Uterus (tissue), 3 donors: ENCODE measurements at regions not wholly inside any gene's neighbourhood (a gene's known extent, or its start where the extent isn't known, plus 50 kb on each side); places are given as distances from the start of the nearest gene placed in this dataset.

Source experiments
- DNase-seq, 2 donors: peaks; one replicate each; pipeline ENCODE4 v3.0.0-alpha.2; 2019 to 2020
- H3K27ac ChIP-seq, 2 donors: fragments of 200-600 bp; sonication (generic); 1 replicate in 1 of 2; 2 replicates in 1 of 2; pipeline ENCODE4 v1.5.1; 2016 to 2018
- H3K27me3 ChIP-seq, 2 donors: fragments of 200-600 bp; sonication (generic); one replicate each; pipeline ENCODE4 v1.5.1; 2018 to 2019; ENCODE audit warnings: control low read depth in 1 of 2
- H3K36me3 ChIP-seq, 2 donors: fragments of 200-600 bp; sonication (generic); one replicate each; pipeline ENCODE4 v1.5.1; 2019; ENCODE audit warnings: control low read depth in 1 of 2
- H3K4me1 ChIP-seq, 2 donors: fragments of 200-600 bp; sonication (generic); one replicate each; pipeline ENCODE4 v1.5.1; 2018 to 2019; ENCODE audit warnings: control low read depth in 1 of 2
- H3K4me3 ChIP-seq, 2 donors: fragments of 200-600 bp; sonication (generic); 1 replicate in 1 of 2; 2 replicates in 1 of 2; pipeline ENCODE4 v1.5.1; 2018 to 2019; ENCODE audit warnings: mild to moderate bottlenecking in 1 of 2
- H3K9me3 ChIP-seq, 2 donors: fragments of 200-600 bp; sonication (generic); one replicate each; pipeline ENCODE4 v1.5.1; 2019; ENCODE audit warnings: control low read depth in 1 of 2
- CTCF ChIP-seq, 4 experiments: fragments of 200-600 bp in 2 of 4; fragments of 450-650 bp in 2 of 4; sonication (generic) in 2 of 4; IDR thresholded peaks; one replicate each; pipeline ENCODE4 v1.5.1; 2016 to 2019; ENCODE audit warnings: antibody characterized with exemption in 4 of 4, mild to moderate bottlenecking in 2 of 4, moderate library complexity in 1 of 4
- POLR2A ChIP-seq, 2 donors: fragments of 450-650 bp; IDR thresholded peaks; one replicate each; pipeline ENCODE4 v1.6.1; 2016; ENCODE audit warnings: antibody characterized with exemption in 2 of 2, mild to moderate bottlenecking in 1 of 2, moderate library complexity in 1 of 2
- intact Hi-C: fragments of 100-400 bp; cut with DNase I; formaldehyde crosslinking; loops from one replicate; pipeline ENCODE4 v1.15.1; 2023; ENCODE audit warnings: low total_unique reads
- donor health status: DM: yes; HTN: yes; CAD: no.

- no peak for TF ChIP-seq CTCF (IDR thresholded peaks at IDR 0.05)
- TF ChIP-seq POLR2A (IDR thresholded peaks at IDR 0.05), result no peak
- Histone ChIP-seq H3K4me3 (no peak overlapping the region), H3K4me1 (no peaks in the 10 kb centered on the region), H3K36me3 (no peaks in the 10 kb centered on the region), H3K27ac (no peak overlapping the region), H3K27me3 (no peaks in the 10 kb centered on the region), H3K9me3 (no peaks in the 10 kb centered on the region)
- intact Hi-C loops, result no loop called here
- DNase-seq, result no peak
Measured at GRCh38 chr6:23524548-23524947, 601.5 kb upstream of the NRSN1 start.

- Histone ChIP-seq H3K9me3 (no peaks in the 10 kb centered on the region), H3K27me3 (no peaks in the 10 kb centered on the region), H3K27ac (no peak overlapping the region), H3K4me3 (no peak overlapping the region), H3K36me3 (no peaks in the 10 kb centered on the region), H3K4me1 (no peaks in the 10 kb centered on the region)
- TF ChIP-seq CTCF (IDR thresholded peaks at IDR 0.05), result no peak
- no peak for TF ChIP-seq POLR2A (IDR thresholded peaks at IDR 0.05)
- no peak for DNase-seq
- intact Hi-C loops, result no loop called here
Measured at GRCh38 chr6:23526526-23526925, 599.5 kb upstream of the NRSN1 start.

GRCh38 chr6:23529902-23530301, 596.1 kb upstream of the NRSN1 start:
- no peak for TF ChIP-seq CTCF (IDR thresholded peaks at IDR 0.05)
- TF ChIP-seq POLR2A (IDR thresholded peaks at IDR 0.05), result no peak
- intact Hi-C loops, result no loop called here
- Histone ChIP-seq H3K4me3 (no peak overlapping the region), H3K27ac (no peak overlapping the region), H3K4me1 (no peaks in the 10 kb centered on the region), H3K36me3 (no peaks in the 10 kb centered on the region), H3K27me3 (no peaks in the 10 kb centered on the region), H3K9me3 (no peaks in the 10 kb centered on the region)
- DNase-seq, result no peak

GRCh38 chr6:23531666-23532065, 594.3 kb upstream of the NRSN1 start:
- TF ChIP-seq POLR2A (IDR thresholded peaks at IDR 0.05) (no peak), CTCF (IDR thresholded peaks at IDR 0.05) (no peak)
- Histone ChIP-seq H3K27me3 (no peaks in the 10 kb centered on the region), H3K4me1 (no peaks in the 10 kb centered on the region), H3K9me3 (no peaks in the 10 kb centered on the region), H3K27ac (no peak overlapping the region), H3K4me3 (no peak overlapping the region), H3K36me3 (no peaks in the 10 kb centered on the region)
- intact Hi-C loops, result no loop called here
- no peak for DNase-seq

GRCh38 chr6:23532227-23532626, 593.8 kb upstream of the NRSN1 start:
- intact Hi-C loops, result no loop called here
- no peak for TF ChIP-seq CTCF (IDR thresholded peaks at IDR 0.05)
- no peak for TF ChIP-seq POLR2A (IDR thresholded peaks at IDR 0.05)
- Histone ChIP-seq H3K27me3 (no peaks in the 10 kb centered on the region), H3K36me3 (no peaks in the 10 kb centered on the region), H3K4me3 (no peak overlapping the region), H3K4me1 (no peaks in the 10 kb centered on the region), H3K9me3 (no peaks in the 10 kb centered on the region), H3K27ac (no peak overlapping the region)
- no peak for DNase-seq
